ENCODE measurements at regions not wholly inside any gene's neighbourhood (a gene's known extent, or its start where the extent isn't known, plus 50 kb on each side); places are given as distances from the start of the nearest gene placed in this dataset.
"Not testable (repeated sequence)": the region's sequence is repeated elsewhere in the genome, so short reads cannot be mapped to it uniquely, and the experiment has no call there.

DNA sequence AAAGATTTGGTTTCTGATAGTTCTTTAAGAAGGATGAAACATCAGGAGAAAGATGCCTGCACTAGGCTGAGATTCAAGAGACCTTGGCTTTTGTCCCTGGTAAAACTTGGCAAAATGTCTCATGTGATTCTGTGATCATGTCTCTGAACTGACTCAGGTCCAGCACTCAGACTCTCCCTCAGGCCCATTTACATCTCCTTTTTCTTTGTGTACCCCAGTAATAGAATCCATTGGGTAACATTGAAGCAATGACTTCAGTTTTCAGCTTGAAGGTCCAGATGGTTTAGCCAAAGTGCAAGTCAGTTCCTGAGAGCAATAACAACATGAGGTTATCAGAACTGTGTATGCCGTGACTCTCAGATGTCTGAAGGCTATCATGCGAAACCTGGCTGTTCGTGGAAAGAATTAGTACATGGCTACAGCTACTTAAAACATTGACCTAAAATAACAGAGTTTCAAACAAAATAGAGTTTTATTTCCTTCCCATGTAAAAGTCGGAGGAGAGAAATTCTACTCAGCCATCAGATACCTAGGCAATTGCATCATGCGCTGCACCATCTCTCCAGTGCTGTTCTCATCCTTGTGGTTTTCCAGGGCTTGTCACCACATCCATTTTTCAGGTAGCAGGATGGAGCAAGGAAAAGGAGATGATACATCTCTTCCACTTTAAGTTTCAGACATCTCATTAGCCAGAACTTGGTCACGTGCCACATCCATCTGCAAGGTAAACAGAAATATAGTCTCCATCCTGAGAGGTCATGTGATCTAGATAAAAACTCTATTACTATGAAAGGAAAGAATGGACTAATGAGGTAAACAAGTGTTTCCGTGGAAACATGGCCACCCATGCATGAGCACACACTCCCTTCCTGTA lies 117.3 kb downstream of the POSTN start:
- H3K4me3 ChIP-seq (ENCODE audit: low read length in 2 of 2), result no peak overlapping the region
- H3K27ac ChIP-seq (ENCODE audit: low read depth in 1 of 2, low read length in 2 of 2), result no peak overlapping the region
- H3K9me3 ChIP-seq (ENCODE audit: control insufficient read depth, low read length), result no peaks in the 10 kb centered on the region
- WGBS, 2 donors, result 41 to 56% methylated on average over 7 of the region's 7 CpGs
- no peaks in the 10 kb centered on the region for H3K27me3 ChIP-seq (ENCODE audit: control insufficient read depth in 1 of 2, insufficient read depth in 2 of 2, low read length in 1 of 2)
- ATAC-seq (ENCODE audit: low FRiP score) (no peak), DNase-seq (no peak)
- H3K36me3 ChIP-seq (ENCODE audit: control insufficient read depth in 1 of 2, insufficient read depth in 2 of 2, low read length in 1 of 2), result no peaks in the 10 kb centered on the region
- intact Hi-C loops (cut with DNase I), result no loop called here
- peaks cover 0 to 6% of the 10 kb centered on the region in 2 donors for H3K4me1 ChIP-seq (ENCODE audit: control insufficient read depth in 1 of 2, insufficient read depth in 2 of 2, low read length in 2 of 2)

DNA sequence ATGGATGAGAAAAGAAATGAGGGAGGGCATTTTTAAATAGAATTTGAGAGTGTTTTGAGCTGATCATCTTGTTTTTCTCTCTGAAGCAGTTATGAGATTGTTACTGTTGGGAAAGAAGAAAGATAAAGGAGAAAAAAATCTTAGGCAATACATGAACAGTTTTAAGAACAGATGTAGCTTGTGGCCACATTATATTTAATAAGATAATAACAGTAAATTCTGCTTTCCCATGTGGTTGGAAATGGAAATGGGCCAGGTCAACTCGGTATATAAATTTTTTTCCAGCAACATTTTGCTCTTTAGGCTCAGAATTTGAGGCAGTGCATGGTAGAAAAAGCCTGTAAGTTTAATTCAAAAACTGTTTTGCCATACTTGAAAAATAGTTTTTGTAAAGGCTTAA lies 118.7 kb downstream of the POSTN start:
- Histone ChIP-seq H3K4me3 (ENCODE audit: low read length in 2 of 2) (no peak overlapping the region), H3K4me1 (ENCODE audit: control insufficient read depth in 1 of 2, insufficient read depth in 2 of 2, low read length in 2 of 2) (peaks cover 0 to 2% of the 10 kb centered on the region in 2 donors), H3K9me3 (ENCODE audit: control insufficient read depth, low read length) (no peaks in the 10 kb centered on the region), H3K27me3 (ENCODE audit: control insufficient read depth in 1 of 2, insufficient read depth in 2 of 2, low read length in 1 of 2) (no peaks in the 10 kb centered on the region), H3K27ac (ENCODE audit: low read depth in 1 of 2, low read length in 2 of 2) (no peak overlapping the region), H3K36me3 (ENCODE audit: control insufficient read depth in 1 of 2, insufficient read depth in 2 of 2, low read length in 1 of 2) (no peaks in the 10 kb centered on the region)
- intact Hi-C loops (cut with DNase I), result no loop called here
- 28 to 41% methylated on average over 1 of the region's 1 CpG for WGBS, 2 donors
- ATAC-seq (ENCODE audit: low FRiP score) (no peak), DNase-seq (no peak)

DNA sequence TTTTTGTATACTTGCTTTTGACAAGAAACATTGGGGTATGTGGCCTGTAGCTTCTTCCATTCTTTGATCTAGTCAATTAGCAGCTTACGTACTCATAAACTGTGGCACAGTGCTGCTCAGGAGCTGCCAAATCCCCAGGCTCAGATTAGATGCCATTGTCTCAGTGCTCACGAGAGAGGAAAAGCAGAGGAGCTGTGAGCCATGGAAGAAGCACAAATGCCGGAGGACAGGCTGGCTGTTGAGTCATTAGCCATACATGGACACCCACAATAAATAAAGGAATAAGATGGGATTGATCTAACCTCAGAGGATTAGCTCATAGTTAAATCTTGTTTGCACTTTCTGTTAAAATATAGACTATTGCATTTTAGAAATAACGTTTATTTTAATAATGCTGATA lies 121.7 kb downstream of the POSTN start:
- whole genome bisulfite sequencing, 2 donors, result 84 to 86% methylated on average over 4 of the region's 4 CpGs

DNA sequence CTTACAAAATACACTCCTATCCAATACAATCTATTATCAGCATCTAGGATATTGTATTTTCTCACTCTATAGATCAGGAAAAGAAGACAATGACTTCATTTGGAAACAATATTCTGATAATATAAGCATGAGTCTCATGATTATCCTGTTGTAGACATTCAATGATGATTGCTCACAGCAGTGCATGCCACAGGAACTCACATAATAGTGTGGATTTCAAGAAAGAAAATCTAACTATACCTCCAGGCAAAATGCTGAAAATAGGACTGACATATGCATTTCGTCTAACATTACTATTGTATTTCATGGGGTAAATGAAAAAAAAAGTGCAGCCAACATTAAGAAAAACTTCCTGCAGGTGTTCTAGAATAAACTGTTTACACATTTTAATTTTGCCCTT lies 122.6 kb downstream of the POSTN start:
- DNase-seq (no peak), ATAC-seq (ENCODE audit: low FRiP score) (no peak)
- no peaks in the 10 kb centered on the region for H3K4me1 ChIP-seq (ENCODE audit: control insufficient read depth in 1 of 2, insufficient read depth in 2 of 2, low read length in 2 of 2)
- no peak overlapping the region for H3K4me3 ChIP-seq (ENCODE audit: low read length in 2 of 2)
- no peaks in the 10 kb centered on the region for H3K27me3 ChIP-seq (ENCODE audit: control insufficient read depth in 1 of 2, insufficient read depth in 2 of 2, low read length in 1 of 2)
- H3K27ac ChIP-seq (ENCODE audit: low read depth in 1 of 2, low read length in 2 of 2), result no peak overlapping the region
- intact Hi-C loops (cut with DNase I), result no loop called here
- H3K9me3 ChIP-seq (ENCODE audit: control insufficient read depth, low read length), result no peaks in the 10 kb centered on the region
- 93 to 95% methylated on average over 1 of the region's 1 CpG for WGBS, 2 donors
- no peaks in the 10 kb centered on the region for H3K36me3 ChIP-seq (ENCODE audit: control insufficient read depth in 1 of 2, insufficient read depth in 2 of 2, low read length in 1 of 2)

More for the DNA sequence above, 121.7 kb downstream of the POSTN start:
- Histone ChIP-seq H3K27me3 (ENCODE audit: control insufficient read depth in 1 of 2, insufficient read depth in 2 of 2, low read length in 1 of 2) (no peaks in the 10 kb centered on the region), H3K27ac (ENCODE audit: low read depth in 1 of 2, low read length in 2 of 2) (no peak overlapping the region), H3K4me3 (ENCODE audit: low read length in 2 of 2) (no peak overlapping the region), H3K4me1 (ENCODE audit: control insufficient read depth in 1 of 2, insufficient read depth in 2 of 2, low read length in 2 of 2) (peaks cover 0 to 2% of the 10 kb centered on the region in 2 donors), H3K36me3 (ENCODE audit: control insufficient read depth in 1 of 2, insufficient read depth in 2 of 2, low read length in 1 of 2) (no peaks in the 10 kb centered on the region), H3K9me3 (ENCODE audit: control insufficient read depth, low read length) (no peaks in the 10 kb centered on the region)
- DNase-seq (no peak), ATAC-seq (ENCODE audit: low FRiP score) (no peak)
- intact Hi-C loops (cut with DNase I), result no loop called here

DNA sequence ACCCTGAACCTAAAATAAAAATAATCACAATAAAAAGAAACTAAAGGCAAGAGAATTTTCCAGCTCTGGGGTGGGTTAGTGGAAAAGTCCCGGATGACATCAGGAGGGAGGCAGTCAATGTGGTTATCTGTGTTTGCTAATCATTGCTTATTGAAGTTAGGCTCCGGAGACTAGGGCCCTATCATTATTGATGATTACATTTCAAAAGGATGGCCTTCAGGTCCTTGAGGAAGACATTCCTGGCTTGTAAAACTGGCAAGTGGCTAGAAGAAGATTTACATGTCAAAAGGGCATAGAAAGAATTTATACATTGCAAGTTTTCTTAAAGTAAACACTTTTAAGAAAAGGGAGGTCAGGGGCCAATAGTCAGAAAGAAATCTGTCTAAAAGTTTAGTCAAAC lies 123.4 kb downstream of the POSTN start:
- DNase-seq, result no peak
- WGBS, 2 donors, result 59 to 92% methylated on average over 2 of the region's 2 CpGs
- Histone ChIP-seq H3K36me3 (ENCODE audit: control insufficient read depth in 1 of 2, insufficient read depth in 2 of 2, low read length in 1 of 2) (no peaks in the 10 kb centered on the region), H3K9me3 (ENCODE audit: control insufficient read depth, low read length) (no peaks in the 10 kb centered on the region), H3K4me1 (ENCODE audit: control insufficient read depth in 1 of 2, insufficient read depth in 2 of 2, low read length in 2 of 2) (no peaks in the 10 kb centered on the region), H3K27ac (ENCODE audit: low read depth in 1 of 2, low read length in 2 of 2) (no peak overlapping the region), H3K4me3 (ENCODE audit: low read length in 2 of 2) (no peak overlapping the region), H3K27me3 (ENCODE audit: control insufficient read depth in 1 of 2, insufficient read depth in 2 of 2, low read length in 1 of 2) (no peaks in the 10 kb centered on the region)
- ATAC-seq (ENCODE audit: low FRiP score), result no peak
- intact Hi-C loops (cut with DNase I), result no loop called here

DNA sequence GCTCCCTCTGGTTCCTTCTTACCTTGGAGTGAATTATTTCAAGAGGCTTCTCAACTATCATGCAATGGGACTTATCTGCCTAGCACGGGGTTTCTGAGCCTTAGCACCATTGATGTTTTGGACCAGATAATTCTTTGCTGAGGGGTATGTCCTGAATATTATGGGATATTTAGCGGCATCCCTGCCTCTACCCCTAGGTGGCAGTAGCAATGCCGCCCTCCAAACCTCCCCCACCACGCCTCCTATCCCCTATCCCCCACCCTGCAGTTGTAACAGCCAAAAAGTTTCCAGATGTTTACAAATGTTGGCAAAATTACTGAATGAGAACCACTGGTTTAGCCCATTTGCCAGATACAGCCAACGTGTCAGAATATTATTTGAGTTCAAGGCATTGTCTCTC lies 125.5 kb downstream of the POSTN start:
- WGBS, 2 donors, result 87 to 90% methylated on average over 5 of the region's 5 CpGs
- intact Hi-C loops (cut with DNase I), result no loop called here
- no peaks in the 10 kb centered on the region for H3K36me3 ChIP-seq (ENCODE audit: control insufficient read depth in 1 of 2, insufficient read depth in 2 of 2, low read length in 1 of 2)
- no peak overlapping the region for H3K27ac ChIP-seq (ENCODE audit: low read depth in 1 of 2, low read length in 2 of 2)
- DNase-seq (no peak), ATAC-seq (ENCODE audit: low FRiP score) (no peak)
- no peak overlapping the region for H3K4me3 ChIP-seq (ENCODE audit: low read length in 2 of 2)
- no peaks in the 10 kb centered on the region for H3K4me1 ChIP-seq (ENCODE audit: control insufficient read depth in 1 of 2, insufficient read depth in 2 of 2, low read length in 2 of 2)
- peaks cover 3% of the 10 kb centered on the region for H3K9me3 ChIP-seq (ENCODE audit: control insufficient read depth, low read length)
- no peaks in the 10 kb centered on the region for H3K27me3 ChIP-seq (ENCODE audit: control insufficient read depth in 1 of 2, insufficient read depth in 2 of 2, low read length in 1 of 2)

DNA sequence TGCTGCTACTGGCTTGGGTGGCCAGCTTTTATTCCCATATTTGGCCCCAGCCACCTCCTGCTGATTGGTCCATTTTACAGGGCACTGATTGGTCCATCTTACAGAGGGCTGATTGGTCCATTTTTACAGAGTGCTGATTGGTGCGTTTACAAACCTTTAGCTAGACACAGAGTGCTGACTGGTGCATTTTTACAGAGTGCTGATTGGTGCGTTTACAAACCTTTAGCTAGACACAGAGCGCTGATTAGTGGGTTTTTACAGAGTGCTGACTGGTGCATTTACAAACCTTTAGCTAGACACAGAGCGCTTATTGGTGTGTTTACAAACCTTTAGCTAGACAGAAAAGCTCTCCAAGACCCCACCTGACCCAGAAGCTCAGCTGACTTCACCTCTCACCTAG lies 126.3 kb downstream of the POSTN start:
- 97 to 99% methylated on average over 4 of the region's 4 CpGs for WGBS, 2 donors
- H3K9me3 ChIP-seq (ENCODE audit: control insufficient read depth, low read length); H3K27ac ChIP-seq (ENCODE audit: low read depth in 1 of 2, low read length in 2 of 2); H3K4me1 ChIP-seq (ENCODE audit: control insufficient read depth in 1 of 2, insufficient read depth in 2 of 2, low read length in 2 of 2); intact Hi-C loops (cut with DNase I); H3K27me3 ChIP-seq (ENCODE audit: control insufficient read depth in 1 of 2, insufficient read depth in 2 of 2, low read length in 1 of 2); H3K36me3 ChIP-seq (ENCODE audit: control insufficient read depth in 1 of 2, insufficient read depth in 2 of 2, low read length in 1 of 2); DNase-seq; H3K4me3 ChIP-seq (ENCODE audit: low read length in 2 of 2); ATAC-seq (ENCODE audit: low FRiP score): not testable (repeated sequence)

DNA sequence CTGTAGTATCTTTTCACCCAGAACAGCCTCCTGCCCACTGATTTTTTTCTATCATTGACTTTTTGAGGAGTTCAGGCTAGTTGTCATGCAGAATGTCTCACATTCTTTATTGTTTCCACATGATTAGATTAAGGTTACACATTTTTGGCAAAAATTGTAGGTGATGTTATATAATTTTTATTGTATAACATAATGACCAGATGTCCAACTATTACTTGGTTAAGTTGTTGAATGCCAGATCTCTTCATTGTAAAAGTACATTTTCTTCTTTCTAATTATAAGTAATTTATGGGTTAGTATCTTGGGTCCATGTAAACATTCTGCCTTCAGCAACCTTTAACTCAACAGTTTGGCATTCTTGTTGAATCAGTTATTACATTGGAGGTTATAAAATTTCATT lies 138.4 kb downstream of the POSTN start:
- no peaks in the 10 kb centered on the region for H3K9me3 ChIP-seq (ENCODE audit: control insufficient read depth, low read length)
- ATAC-seq (ENCODE audit: low FRiP score) (no peak), DNase-seq (no peak)
- intact Hi-C loops (cut with DNase I), result no loop called here
- no peaks in the 10 kb centered on the region for H3K4me1 ChIP-seq (ENCODE audit: control insufficient read depth in 1 of 2, insufficient read depth in 2 of 2, low read length in 2 of 2)
- no peak overlapping the region for H3K27ac ChIP-seq (ENCODE audit: low read depth in 1 of 2, low read length in 2 of 2)
- H3K36me3 ChIP-seq (ENCODE audit: control insufficient read depth in 1 of 2, insufficient read depth in 2 of 2, low read length in 1 of 2), result no peaks in the 10 kb centered on the region
- no peak overlapping the region for H3K4me3 ChIP-seq (ENCODE audit: low read length in 2 of 2)
- H3K27me3 ChIP-seq (ENCODE audit: control insufficient read depth in 1 of 2, insufficient read depth in 2 of 2, low read length in 1 of 2), result no peaks in the 10 kb centered on the region

DNA sequence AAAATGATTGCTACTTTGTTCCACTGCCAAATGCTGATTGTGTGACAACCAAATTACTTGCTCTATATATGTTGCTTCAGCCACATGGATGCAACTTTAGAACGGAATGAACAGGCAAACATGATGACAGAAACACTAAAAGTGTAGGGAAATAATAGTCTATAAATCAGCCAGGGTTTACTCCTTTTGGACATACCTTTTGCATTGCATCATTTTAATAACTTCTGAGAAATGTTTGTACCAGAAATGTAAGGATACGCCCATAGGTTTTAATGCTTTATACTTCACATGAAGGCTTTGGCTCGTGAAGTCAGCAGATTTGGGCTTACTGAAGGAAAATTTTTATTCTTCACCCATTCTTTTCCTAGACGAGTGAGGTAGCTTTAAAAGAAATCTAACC lies 141.0 kb downstream of the POSTN start:
- intact Hi-C loops (cut with DNase I), result no loop called here
- no peak for DNase-seq
- no peak for ATAC-seq (ENCODE audit: low FRiP score)
- no peak overlapping the region for H3K27ac ChIP-seq (ENCODE audit: low read depth in 1 of 2, low read length in 2 of 2)
- H3K4me3 ChIP-seq (ENCODE audit: low read length in 2 of 2), result no peak overlapping the region
- H3K9me3 ChIP-seq (ENCODE audit: control insufficient read depth, low read length), result no peaks in the 10 kb centered on the region
- H3K4me1 ChIP-seq (ENCODE audit: control insufficient read depth in 1 of 2, insufficient read depth in 2 of 2, low read length in 2 of 2), result no peaks in the 10 kb centered on the region
- H3K27me3 ChIP-seq (ENCODE audit: control insufficient read depth in 1 of 2, insufficient read depth in 2 of 2, low read length in 1 of 2), result no peaks in the 10 kb centered on the region
- no peaks in the 10 kb centered on the region for H3K36me3 ChIP-seq (ENCODE audit: control insufficient read depth in 1 of 2, insufficient read depth in 2 of 2, low read length in 1 of 2)
- 70% methylated on average over 4 of the region's 4 CpGs for WGBS, 2 donors

Measured in aorta (tissue), 5 donors.